Esophagus squamous epithelium (tissue), 4 donors: ENCODE measurements at regions not wholly inside any gene's neighbourhood (a gene's known extent, or its start where the extent isn't known, plus 50 kb on each side); places are given as distances from the start of the nearest gene placed in this dataset.

Experiments used
- POLR2A ChIP-seq, 4 donors: fragments of 450-650 bp; IDR thresholded peaks; one replicate each; pipeline ENCODE4 v1.6.1; 2017; ENCODE audit warnings: antibody characterized with exemption in 4 of 4, mild to moderate bottlenecking in 4 of 4, moderate library complexity in 3 of 4
- TF ChIP-seq, protein P1 (sequence below), 6 experiments: fragments of 450-650 bp in 4 of 6; fragments of 200-600 bp in 2 of 6; sonication (generic) in 2 of 6; IDR thresholded peaks; one replicate each; pipeline ENCODE4 v1.5.1; 2016 to 2019; ENCODE audit warnings: antibody characterized with exemption in 6 of 6, mild to moderate bottlenecking in 4 of 6, moderate library complexity in 4 of 6

DNA sequence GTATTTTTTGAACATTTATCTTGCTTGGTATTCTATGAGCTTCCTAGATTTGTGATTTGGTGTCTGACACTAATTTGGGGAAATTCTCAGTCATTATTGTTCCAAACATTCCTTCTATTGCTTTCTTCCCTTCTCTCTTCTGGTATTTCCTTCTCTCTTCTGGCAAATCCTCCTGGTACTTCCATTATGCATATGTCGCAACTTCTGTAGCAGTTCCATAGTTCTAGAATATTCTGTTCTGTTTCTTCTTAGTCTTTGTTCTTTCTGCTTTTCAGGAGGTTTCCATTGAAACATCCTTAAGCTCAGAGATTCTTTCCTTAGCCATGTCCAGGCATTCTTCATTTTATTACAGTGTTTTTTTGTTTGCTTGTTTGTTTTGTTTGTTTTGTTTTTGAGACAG, 155.2 kb upstream of the PIK3R1 start:
- TF ChIP-seq, protein P1, sequence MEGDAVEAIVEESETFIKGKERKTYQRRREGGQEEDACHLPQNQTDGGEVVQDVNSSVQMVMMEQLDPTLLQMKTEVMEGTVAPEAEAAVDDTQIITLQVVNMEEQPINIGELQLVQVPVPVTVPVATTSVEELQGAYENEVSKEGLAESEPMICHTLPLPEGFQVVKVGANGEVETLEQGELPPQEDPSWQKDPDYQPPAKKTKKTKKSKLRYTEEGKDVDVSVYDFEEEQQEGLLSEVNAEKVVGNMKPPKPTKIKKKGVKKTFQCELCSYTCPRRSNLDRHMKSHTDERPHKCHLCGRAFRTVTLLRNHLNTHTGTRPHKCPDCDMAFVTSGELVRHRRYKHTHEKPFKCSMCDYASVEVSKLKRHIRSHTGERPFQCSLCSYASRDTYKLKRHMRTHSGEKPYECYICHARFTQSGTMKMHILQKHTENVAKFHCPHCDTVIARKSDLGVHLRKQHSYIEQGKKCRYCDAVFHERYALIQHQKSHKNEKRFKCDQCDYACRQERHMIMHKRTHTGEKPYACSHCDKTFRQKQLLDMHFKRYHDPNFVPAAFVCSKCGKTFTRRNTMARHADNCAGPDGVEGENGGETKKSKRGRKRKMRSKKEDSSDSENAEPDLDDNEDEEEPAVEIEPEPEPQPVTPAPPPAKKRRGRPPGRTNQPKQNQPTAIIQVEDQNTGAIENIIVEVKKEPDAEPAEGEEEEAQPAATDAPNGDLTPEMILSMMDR (IDR thresholded peaks at IDR 0.05), result no peak
- TF ChIP-seq POLR2A (IDR thresholded peaks at IDR 0.05), result no peak
